ENCODE measurements at regions not wholly inside any gene's neighbourhood (a gene's known extent, or its start where the extent isn't known, plus 50 kb on each side); places are given as distances from the start of the nearest gene placed in this dataset.

- TF ChIP-seq CTCF (IDR thresholded peaks at IDR 0.05): no peak
- no peak for TF ChIP-seq POLR2A (IDR thresholded peaks at IDR 0.05)
These were observed 234.9 kb downstream of the NPHP4 start for GRCh38 chr1:5757187-5757805.

All from body of pancreas (tissue), 4 donors.